ENCODE measurements at regions not wholly inside any gene's neighbourhood (a gene's known extent, or its start where the extent isn't known, plus 50 kb on each side); places are given as distances from the start of the nearest gene placed in this dataset.

- no peaks in the 10 kb centered on the region for H3K4me1 ChIP-seq (ENCODE audit: control insufficient read depth in 1 of 2, insufficient read depth in 2 of 2, low read length in 2 of 2)
- no peaks in the 10 kb centered on the region for H3K27me3 ChIP-seq (ENCODE audit: control insufficient read depth in 1 of 2, insufficient read depth in 2 of 2, low read length in 2 of 2)
- H3K36me3 ChIP-seq (ENCODE audit: control insufficient read depth in 1 of 2, insufficient read depth in 2 of 2, low read length in 2 of 2) = no peaks in the 10 kb centered on the region
- H3K27ac ChIP-seq (ENCODE audit: low read depth, low read length) = no peak overlapping the region
- no peaks in the 10 kb centered on the region for H3K9me3 ChIP-seq (ENCODE audit: control insufficient read depth in 1 of 2, low read length in 2 of 2)
- H3K4me3 ChIP-seq (ENCODE audit: low read depth in 1 of 2, low read length in 2 of 2) = no peak overlapping the region
- no peak overlapping the region for H3K9ac ChIP-seq (ENCODE audit: low read depth in 1 of 2, low read length in 2 of 2)
Measured at GRCh38 chr4:180615746-180616145, 1627.5 kb upstream of the TENM3 start.

DNA sequence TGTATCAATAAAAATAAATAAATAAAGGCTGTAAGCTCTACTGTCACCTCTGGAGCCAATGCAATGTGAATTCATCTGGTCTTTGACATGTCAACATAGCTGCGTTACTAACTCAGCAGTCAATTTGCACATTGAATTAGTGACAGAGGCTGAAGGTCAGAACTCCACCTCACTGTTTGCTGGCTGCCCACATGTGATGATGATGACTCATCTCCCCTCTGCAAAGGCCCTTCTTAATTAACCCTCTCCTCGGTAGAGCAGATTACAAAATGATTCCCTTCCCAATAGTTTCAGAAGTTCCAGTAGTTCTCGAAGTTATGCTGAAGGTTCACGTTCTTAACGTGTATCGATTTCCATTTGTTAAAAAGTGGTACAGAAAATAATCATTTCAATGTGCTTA, 1626.0 kb upstream of the TENM3 start:
- Histone ChIP-seq H3K27ac (ENCODE audit: low read depth, low read length) (no peak overlapping the region), H3K27me3 (ENCODE audit: control insufficient read depth in 1 of 2, insufficient read depth in 2 of 2, low read length in 2 of 2) (no peaks in the 10 kb centered on the region), H3K9ac (ENCODE audit: low read depth in 1 of 2, low read length in 2 of 2) (no peak overlapping the region), H3K4me3 (ENCODE audit: low read depth in 1 of 2, low read length in 2 of 2) (no peak overlapping the region), H3K9me3 (ENCODE audit: control insufficient read depth in 1 of 2, low read length in 2 of 2) (no peaks in the 10 kb centered on the region), H3K4me1 (ENCODE audit: control insufficient read depth in 1 of 2, insufficient read depth in 2 of 2, low read length in 2 of 2) (no peaks in the 10 kb centered on the region), H3K36me3 (ENCODE audit: control insufficient read depth in 1 of 2, insufficient read depth in 2 of 2, low read length in 2 of 2) (no peaks in the 10 kb centered on the region)

- no peaks in the 10 kb centered on the region for H3K9me3 ChIP-seq (ENCODE audit: control insufficient read depth in 1 of 2, low read length in 2 of 2)
- no peaks in the 10 kb centered on the region for H3K27me3 ChIP-seq (ENCODE audit: control insufficient read depth in 1 of 2, insufficient read depth in 2 of 2, low read length in 2 of 2)
- H3K36me3 ChIP-seq (ENCODE audit: control insufficient read depth in 1 of 2, insufficient read depth in 2 of 2, low read length in 2 of 2) = no peaks in the 10 kb centered on the region
- H3K9ac ChIP-seq (ENCODE audit: low read depth in 1 of 2, low read length in 2 of 2) = no peak overlapping the region
- H3K27ac ChIP-seq (ENCODE audit: low read depth, low read length) = no peak overlapping the region
- no peak overlapping the region for H3K4me3 ChIP-seq (ENCODE audit: low read depth in 1 of 2, low read length in 2 of 2)
- H3K4me1 ChIP-seq (ENCODE audit: control insufficient read depth in 1 of 2, insufficient read depth in 2 of 2, low read length in 2 of 2) = no peaks in the 10 kb centered on the region
Measured at GRCh38 chr4:180618396-180618795, 1624.8 kb upstream of the TENM3 start.

- no peaks in the 10 kb centered on the region for H3K36me3 ChIP-seq (ENCODE audit: control insufficient read depth in 1 of 2, insufficient read depth in 2 of 2, low read length in 2 of 2)
- no peak overlapping the region for H3K4me3 ChIP-seq (ENCODE audit: low read depth in 1 of 2, low read length in 2 of 2)
- H3K9me3 ChIP-seq (ENCODE audit: control insufficient read depth in 1 of 2, low read length in 2 of 2) = no peaks in the 10 kb centered on the region
- no peak overlapping the region for H3K9ac ChIP-seq (ENCODE audit: low read depth in 1 of 2, low read length in 2 of 2)
- H3K4me1 ChIP-seq (ENCODE audit: control insufficient read depth in 1 of 2, insufficient read depth in 2 of 2, low read length in 2 of 2) = no peaks in the 10 kb centered on the region
- H3K27me3 ChIP-seq (ENCODE audit: control insufficient read depth in 1 of 2, insufficient read depth in 2 of 2, low read length in 2 of 2) = no peaks in the 10 kb centered on the region
- H3K27ac ChIP-seq (ENCODE audit: low read depth, low read length) = no peak overlapping the region
Measured at GRCh38 chr4:180619440-180619839, 1623.8 kb upstream of the TENM3 start.

DNA sequence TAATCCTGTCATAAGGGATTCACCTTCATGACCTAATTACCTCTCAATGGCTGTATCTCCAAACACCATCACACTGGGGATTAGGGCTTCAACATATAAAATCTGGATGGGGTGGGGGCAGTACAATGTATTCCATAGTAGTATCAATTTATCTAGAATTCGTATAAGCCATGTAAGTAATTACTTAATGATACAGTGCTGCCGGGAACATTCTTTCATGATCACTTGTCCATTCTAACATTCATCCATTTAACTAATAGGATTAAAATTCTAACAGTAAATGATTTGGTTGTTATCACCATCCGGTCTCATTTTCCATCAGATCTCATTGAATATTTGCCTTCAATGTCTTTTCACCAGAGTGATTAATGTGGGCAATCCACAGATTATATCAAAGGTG, 1620.9 kb upstream of the TENM3 start:
- H3K27ac ChIP-seq (ENCODE audit: low read depth, low read length) = no peak overlapping the region
- H3K4me1 ChIP-seq (ENCODE audit: control insufficient read depth in 1 of 2, insufficient read depth in 2 of 2, low read length in 2 of 2) = no peaks in the 10 kb centered on the region
- no peaks in the 10 kb centered on the region for H3K9me3 ChIP-seq (ENCODE audit: control insufficient read depth in 1 of 2, low read length in 2 of 2)
- H3K9ac ChIP-seq (ENCODE audit: low read depth in 1 of 2, low read length in 2 of 2) = no peak overlapping the region
- H3K4me3 ChIP-seq (ENCODE audit: low read depth in 1 of 2, low read length in 2 of 2) = no peak overlapping the region
- no peaks in the 10 kb centered on the region for H3K27me3 ChIP-seq (ENCODE audit: control insufficient read depth in 1 of 2, insufficient read depth in 2 of 2, low read length in 2 of 2)
- no peaks in the 10 kb centered on the region for H3K36me3 ChIP-seq (ENCODE audit: control insufficient read depth in 1 of 2, insufficient read depth in 2 of 2, low read length in 2 of 2)

DNA sequence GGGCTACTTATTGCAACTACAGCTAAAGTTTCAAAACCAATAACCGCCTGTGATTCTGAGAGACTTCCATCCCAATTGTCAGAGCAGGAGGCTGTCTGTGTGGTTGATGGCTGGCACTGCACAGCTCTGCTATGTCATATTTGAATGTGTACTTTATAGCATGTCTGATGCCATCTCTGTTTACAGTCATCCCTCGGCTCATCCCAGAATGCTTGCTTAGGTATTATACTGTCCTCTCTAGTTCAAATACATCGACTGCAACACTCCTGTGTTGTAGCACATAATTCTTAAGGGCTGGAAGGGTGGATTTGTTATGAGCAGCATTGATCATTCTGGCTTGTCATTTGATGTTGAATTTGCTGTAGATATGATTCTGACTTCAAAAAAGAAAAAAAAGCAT, 1617.5 kb upstream of the TENM3 start:
- Histone ChIP-seq H3K9ac (ENCODE audit: low read depth in 1 of 2, low read length in 2 of 2) (no peak overlapping the region), H3K4me3 (ENCODE audit: low read depth in 1 of 2, low read length in 2 of 2) (no peak overlapping the region), H3K27ac (ENCODE audit: low read depth, low read length) (no peak overlapping the region), H3K36me3 (ENCODE audit: control insufficient read depth in 1 of 2, insufficient read depth in 2 of 2, low read length in 2 of 2) (no peaks in the 10 kb centered on the region), H3K9me3 (ENCODE audit: control insufficient read depth in 1 of 2, low read length in 2 of 2) (no peaks in the 10 kb centered on the region), H3K27me3 (ENCODE audit: control insufficient read depth in 1 of 2, insufficient read depth in 2 of 2, low read length in 2 of 2) (no peaks in the 10 kb centered on the region), H3K4me1 (ENCODE audit: control insufficient read depth in 1 of 2, insufficient read depth in 2 of 2, low read length in 2 of 2) (no peaks in the 10 kb centered on the region)

DNA sequence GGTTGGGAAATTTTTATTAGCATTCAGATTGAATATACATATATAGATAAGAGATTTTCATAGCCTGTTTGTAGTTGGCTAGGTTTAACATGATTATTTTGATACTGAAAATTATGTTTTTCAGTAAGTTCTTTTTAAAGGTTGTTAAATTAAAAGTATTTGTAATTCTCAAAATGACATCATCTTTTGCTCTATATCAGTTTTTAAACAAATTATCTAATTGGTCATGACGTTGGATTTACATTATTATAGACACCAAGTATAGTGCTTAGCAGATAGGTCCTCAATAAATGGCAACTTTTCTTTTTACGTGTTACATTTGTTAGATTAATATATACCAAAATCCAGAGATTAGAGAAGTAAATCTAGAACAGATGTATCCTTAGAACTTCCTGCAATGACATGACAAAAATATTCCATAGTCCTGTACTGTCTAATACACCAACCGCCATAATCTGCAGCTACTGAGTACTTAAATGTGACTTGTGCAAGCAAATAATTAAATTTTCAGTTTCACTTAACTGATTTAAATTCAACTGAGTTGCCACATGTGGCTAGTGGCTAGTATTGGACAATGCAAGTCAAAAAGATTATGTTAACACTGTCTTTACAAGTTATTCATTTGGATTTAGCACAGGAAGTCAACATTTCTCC, 1613.1 kb upstream of the TENM3 start:
- H3K36me3 ChIP-seq (ENCODE audit: control insufficient read depth in 1 of 2, insufficient read depth in 2 of 2, low read length in 2 of 2) = no peaks in the 10 kb centered on the region
- H3K4me1 ChIP-seq (ENCODE audit: control insufficient read depth in 1 of 2, insufficient read depth in 2 of 2, low read length in 2 of 2) = no peaks in the 10 kb centered on the region
- H3K4me3 ChIP-seq (ENCODE audit: low read depth in 1 of 2, low read length in 2 of 2) = no peak overlapping the region
- H3K27me3 ChIP-seq (ENCODE audit: control insufficient read depth in 1 of 2, insufficient read depth in 2 of 2, low read length in 2 of 2) = no peaks in the 10 kb centered on the region
- no peaks in the 10 kb centered on the region for H3K9me3 ChIP-seq (ENCODE audit: control insufficient read depth in 1 of 2, low read length in 2 of 2)
- H3K9ac ChIP-seq (ENCODE audit: low read depth in 1 of 2, low read length in 2 of 2) = no peak overlapping the region
- H3K27ac ChIP-seq (ENCODE audit: low read depth, low read length) = no peak overlapping the region

- Histone ChIP-seq H3K9me3 (ENCODE audit: control insufficient read depth in 1 of 2, low read length in 2 of 2) (no peaks in the 10 kb centered on the region), H3K9ac (ENCODE audit: low read depth in 1 of 2, low read length in 2 of 2) (no peak overlapping the region), H3K27ac (ENCODE audit: low read depth, low read length) (no peak overlapping the region), H3K4me1 (ENCODE audit: control insufficient read depth in 1 of 2, insufficient read depth in 2 of 2, low read length in 2 of 2) (no peaks in the 10 kb centered on the region), H3K27me3 (ENCODE audit: control insufficient read depth in 1 of 2, insufficient read depth in 2 of 2, low read length in 2 of 2) (no peaks in the 10 kb centered on the region), H3K4me3 (ENCODE audit: low read depth in 1 of 2, low read length in 2 of 2) (no peak overlapping the region), H3K36me3 (ENCODE audit: control insufficient read depth in 1 of 2, insufficient read depth in 2 of 2, low read length in 2 of 2) (no peaks in the 10 kb centered on the region)
Measured at GRCh38 chr4:180634306-180634705, 1608.9 kb upstream of the TENM3 start.

DNA sequence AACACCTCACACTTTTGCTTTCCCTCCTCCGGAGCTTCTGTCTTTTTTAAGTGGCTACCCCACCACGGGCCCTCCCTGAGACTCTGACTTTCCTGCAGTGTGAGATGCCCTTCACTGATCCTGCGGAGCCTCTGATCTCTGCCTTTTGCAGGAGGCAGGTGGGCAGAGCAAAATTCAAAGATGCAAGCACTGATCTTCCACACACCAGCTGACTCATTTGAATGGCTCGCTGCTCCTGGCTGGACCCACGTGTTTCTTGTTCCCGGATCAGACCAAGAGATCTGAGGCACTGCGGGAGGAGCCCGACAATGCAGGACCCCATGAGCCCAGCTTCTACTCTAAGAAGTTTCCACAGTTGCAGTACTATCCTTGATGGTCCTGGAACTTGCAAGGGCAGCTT, 1607.9 kb upstream of the TENM3 start:
- H3K27ac ChIP-seq (ENCODE audit: low read depth, low read length) = no peak overlapping the region
- no peaks in the 10 kb centered on the region for H3K27me3 ChIP-seq (ENCODE audit: control insufficient read depth in 1 of 2, insufficient read depth in 2 of 2, low read length in 2 of 2)
- no peak overlapping the region for H3K4me3 ChIP-seq (ENCODE audit: low read depth in 1 of 2, low read length in 2 of 2)
- H3K4me1 ChIP-seq (ENCODE audit: control insufficient read depth in 1 of 2, insufficient read depth in 2 of 2, low read length in 2 of 2) = no peaks in the 10 kb centered on the region
- H3K9ac ChIP-seq (ENCODE audit: low read depth in 1 of 2, low read length in 2 of 2) = no peak overlapping the region
- no peaks in the 10 kb centered on the region for H3K9me3 ChIP-seq (ENCODE audit: control insufficient read depth in 1 of 2, low read length in 2 of 2)
- no peaks in the 10 kb centered on the region for H3K36me3 ChIP-seq (ENCODE audit: control insufficient read depth in 1 of 2, insufficient read depth in 2 of 2, low read length in 2 of 2)

DNA sequence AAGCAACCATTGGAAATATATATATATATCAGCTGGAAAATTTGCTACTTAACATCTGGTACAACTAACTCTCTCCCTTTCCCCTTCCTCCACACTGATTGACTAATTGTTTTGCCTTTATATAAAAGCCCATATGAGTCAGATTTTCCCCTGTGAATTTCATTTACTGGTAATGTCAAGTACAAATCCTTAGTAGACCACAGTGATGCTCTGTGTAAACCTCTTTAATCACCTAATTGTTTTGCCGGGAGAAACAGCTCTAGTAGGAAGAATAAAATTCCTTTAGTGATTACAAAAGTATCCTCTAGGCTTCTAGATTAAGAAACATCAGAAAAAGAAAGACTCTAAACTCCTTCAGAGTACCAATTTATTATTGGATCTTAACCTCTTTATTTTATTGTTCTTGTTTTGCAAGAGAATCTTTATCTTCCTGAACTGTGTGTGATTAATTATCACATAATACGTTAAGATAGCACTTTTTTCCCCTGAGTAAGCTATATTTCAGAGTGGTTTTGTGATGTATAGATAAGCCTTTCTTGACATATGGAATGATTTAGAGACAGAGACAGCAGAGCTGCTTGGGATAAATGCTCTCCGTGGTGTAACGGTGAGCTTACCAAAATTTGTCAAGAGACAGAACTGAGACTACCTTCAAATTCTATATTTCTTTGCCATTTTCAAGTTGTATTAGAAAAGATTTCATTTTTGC, 1606.4 kb upstream of the TENM3 start:
- no peak overlapping the region for H3K9ac ChIP-seq (ENCODE audit: low read depth in 1 of 2, low read length in 2 of 2)
- no peaks in the 10 kb centered on the region for H3K9me3 ChIP-seq (ENCODE audit: control insufficient read depth in 1 of 2, low read length in 2 of 2)
- H3K27ac ChIP-seq (ENCODE audit: low read depth, low read length) = no peak overlapping the region
- no peaks in the 10 kb centered on the region for H3K27me3 ChIP-seq (ENCODE audit: control insufficient read depth in 1 of 2, insufficient read depth in 2 of 2, low read length in 2 of 2)
- no peaks in the 10 kb centered on the region for H3K36me3 ChIP-seq (ENCODE audit: control insufficient read depth in 1 of 2, insufficient read depth in 2 of 2, low read length in 2 of 2)
- no peaks in the 10 kb centered on the region for H3K4me1 ChIP-seq (ENCODE audit: control insufficient read depth in 1 of 2, insufficient read depth in 2 of 2, low read length in 2 of 2)
- H3K4me3 ChIP-seq (ENCODE audit: low read depth in 1 of 2, low read length in 2 of 2) = no peak overlapping the region
